Nephron progenitor cell (in vitro differentiated cells): ENCODE measurements at regions not wholly inside any gene's neighbourhood (a gene's known extent, or its start where the extent isn't known, plus 50 kb on each side); places are given as distances from the start of the nearest gene placed in this dataset.
A peak's percentile ranks its signal among the peaks of the same experiment; 100 is the strongest.

ENCODE experiments used
- DNase-seq: peaks from one replicate; pipeline ENCODE4 v3.0.0; 2021
- H3K27ac Mint-ChIP-seq: 2 replicates; pipeline ENCODE4 v1.8.0; 2021; ENCODE audit warnings: mild to moderate bottlenecking, moderate library complexity, mixed read lengths
- H3K27me3 Mint-ChIP-seq: 2 replicates; pipeline ENCODE4 v1.8.0; 2021; ENCODE audit warnings: mild to moderate bottlenecking, low read depth, mixed read lengths; ENCODE audit not compliant: poor library complexity
- H3K36me3 Mint-ChIP-seq: 2 replicates; pipeline ENCODE4 v1.8.0; 2021; ENCODE audit warnings: low read depth, mixed read lengths
- H3K4me1 Mint-ChIP-seq: 2 replicates; pipeline ENCODE4 v1.8.0; 2021; ENCODE audit warnings: mixed read lengths
- H3K4me3 Mint-ChIP-seq: 2 replicates; pipeline ENCODE4 v1.8.0; 2021; ENCODE audit warnings: mild to moderate bottlenecking, moderate library complexity, mixed read lengths
- H3K9me3 Mint-ChIP-seq: 2 replicates; pipeline ENCODE4 v1.8.0; 2021; ENCODE audit warnings: mild to moderate bottlenecking, moderate library complexity, mixed read lengths
- CTCF ChIP-seq: fragments of 200-600 bp; sonication (generic); IDR thresholded peaks from 2 replicates; pipeline ENCODE4 v1.5.0; 2021; ENCODE audit warnings: antibody characterized with exemption

- H3K36me3 Mint-ChIP-seq = no peaks in the 10 kb centered on the region
- no peak overlapping the region for H3K27ac Mint-ChIP-seq
- H3K9me3 Mint-ChIP-seq = no peaks in the 10 kb centered on the region
- H3K4me3 Mint-ChIP-seq = no peak overlapping the region
- H3K4me1 Mint-ChIP-seq = peaks cover 17% of the 10 kb centered on the region
- peaks cover 50% of the 10 kb centered on the region for H3K27me3 Mint-ChIP-seq
- no peak for DNase-seq
- no peak for TF ChIP-seq CTCF
Measured at GRCh38 chr6:43897571-43898302, 127.7 kb downstream of the VEGFA start.

GRCh38 chr6:43896329-43897255 is 126.6 kb downstream of the VEGFA start:
- Mint-ChIP-seq H3K4me1 (peaks cover 16% of the 10 kb centered on the region), H3K4me3 (no peak overlapping the region)
- DNase-seq = no peak

GRCh38 chr6:43895656-43896328 is 125.8 kb downstream of the VEGFA start:
- H3K4me3 Mint-ChIP-seq = no peak overlapping the region
- no peak for TF ChIP-seq CTCF
- peaks cover 15% of the 10 kb centered on the region for H3K4me1 Mint-ChIP-seq
- DNase-seq = no peak
- H3K27ac Mint-ChIP-seq = no peak overlapping the region
- H3K9me3 Mint-ChIP-seq = no peaks in the 10 kb centered on the region
- H3K27me3 Mint-ChIP-seq = peaks cover 58% of the 10 kb centered on the region
- H3K36me3 Mint-ChIP-seq = no peaks in the 10 kb centered on the region

More at GRCh38 chr6:43896329-43897255, 126.6 kb downstream of the VEGFA start:
- Mint-ChIP-seq H3K9me3 (no peaks in the 10 kb centered on the region), H3K27me3 (peaks cover 55% of the 10 kb centered on the region), H3K36me3 (no peaks in the 10 kb centered on the region), H3K27ac (no peak overlapping the region)
- no peak for TF ChIP-seq CTCF

DNA sequence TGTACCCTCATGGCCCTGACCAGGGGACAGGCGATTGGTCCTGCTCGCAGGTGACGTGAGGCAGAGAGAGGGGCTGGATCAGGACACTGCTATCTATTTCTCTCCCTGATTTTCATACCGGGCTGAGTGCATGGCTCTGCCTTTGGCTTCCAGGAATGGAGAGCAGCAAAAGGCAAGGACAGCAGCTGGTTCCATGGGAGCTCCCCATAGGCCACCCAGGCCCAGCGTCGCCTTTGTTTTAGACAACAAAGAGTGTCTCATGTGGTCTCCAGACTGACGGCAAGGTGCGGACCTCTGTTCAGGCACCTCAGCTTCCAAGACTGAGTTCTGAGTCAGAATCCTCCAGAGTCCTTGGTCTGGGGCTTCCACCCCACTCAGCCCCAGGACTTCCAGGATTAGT is 123.1 kb downstream of the VEGFA start:
- no peak overlapping the region for H3K4me3 Mint-ChIP-seq
- no peak overlapping the region for H3K27ac Mint-ChIP-seq
- H3K36me3 Mint-ChIP-seq = no peaks in the 10 kb centered on the region
- peaks cover 15% of the 10 kb centered on the region for H3K4me1 Mint-ChIP-seq
- no peak for DNase-seq
- TF ChIP-seq CTCF = no peak
- H3K27me3 Mint-ChIP-seq = peaks cover 73% of the 10 kb centered on the region
- no peaks in the 10 kb centered on the region for H3K9me3 Mint-ChIP-seq

DNA sequence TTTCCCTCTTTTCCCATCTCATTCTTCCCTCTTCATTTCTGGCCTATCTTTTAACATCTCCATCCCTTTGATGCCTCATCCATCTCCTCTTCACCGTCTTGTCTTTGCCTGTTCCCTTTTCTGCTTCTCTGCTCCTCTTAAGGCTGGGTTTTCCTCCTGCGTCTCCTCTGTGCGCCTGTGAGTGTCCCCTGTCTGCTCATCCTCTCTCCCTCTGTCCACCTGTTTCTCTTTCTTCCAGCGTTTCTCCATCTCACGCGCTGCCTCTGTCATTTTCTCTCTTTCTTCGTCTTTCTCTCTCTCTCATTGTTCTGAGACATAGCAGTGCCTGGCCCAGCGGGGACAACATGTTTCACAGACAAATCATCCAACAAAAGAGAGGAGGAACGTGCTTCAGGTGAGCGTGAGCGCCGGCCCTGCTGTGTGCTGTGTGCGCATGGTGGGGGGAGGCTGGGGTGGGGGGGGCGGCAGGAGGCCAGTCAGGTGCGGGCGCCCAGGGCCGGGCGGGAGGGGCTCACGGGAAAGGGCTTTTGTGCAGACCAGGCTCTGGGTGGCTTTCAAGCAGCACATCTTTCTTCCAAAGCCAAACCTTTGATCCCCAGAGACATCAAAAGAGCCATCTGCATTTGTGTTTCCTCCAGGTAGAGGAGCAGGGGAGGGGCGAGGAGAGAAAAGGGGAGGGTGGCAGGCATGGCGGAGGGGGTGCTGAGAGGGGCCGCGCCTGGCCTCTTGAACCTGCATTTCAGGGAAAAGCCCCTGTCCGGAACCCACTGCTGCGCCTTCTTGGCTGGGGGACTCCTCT is 121.3 kb downstream of the VEGFA start:
- no peak for DNase-seq

More for the DNA sequence above, 121.3 kb downstream of the VEGFA start:
- no peaks in the 10 kb centered on the region for H3K9me3 Mint-ChIP-seq
- no peak for TF ChIP-seq CTCF
- no peaks in the 10 kb centered on the region for H3K36me3 Mint-ChIP-seq
- H3K27me3 Mint-ChIP-seq = peaks cover 78% of the 10 kb centered on the region
- H3K4me1 Mint-ChIP-seq = peaks cover 15% of the 10 kb centered on the region
- no peak overlapping the region for H3K27ac Mint-ChIP-seq
- H3K4me3 Mint-ChIP-seq = peak overlapping the region; percentile 35
